Ovary (tissue), 7 donors: ENCODE measurements at regions not wholly inside any gene's neighbourhood (a gene's known extent, or its start where the extent isn't known, plus 50 kb on each side); places are given as distances from the start of the nearest gene placed in this dataset.

ENCODE experiments used
- DNase-seq, 5 donors: peaks; one replicate each; pipeline ENCODE4 v3.0.0-alpha.2; 2019 to 2020
- H3K27ac ChIP-seq, 2 donors: fragments of 200-600 bp; one replicate each; pipeline versions ENCODE4 v1.5.1 to v1.8.0; 2019 to 2022
- H3K27me3 ChIP-seq: fragments of 200-600 bp; one replicate; pipeline ENCODE4 v1.8.0; 2022
- H3K36me3 ChIP-seq: fragments of 200-600 bp; sonication (generic); one replicate; pipeline ENCODE4 v1.5.1; 2019
- H3K4me1 ChIP-seq: one replicate; pipeline ENCODE4 v1.8.1; 2013; ENCODE audit warnings: mild to moderate bottlenecking, moderate library complexity; ENCODE audit not compliant: insufficient read depth
- H3K4me3 ChIP-seq: fragments of 200-600 bp; sonication (generic); one replicate; pipeline ENCODE4 v1.5.1; 2017
- H3K9me3 ChIP-seq, 2 donors: fragments of 200-600 bp in 1 of 2; sonication (generic) in 1 of 2; one replicate each; pipeline versions ENCODE4 v1.5.1 to v1.8.1; 2013 to 2019; ENCODE audit warnings: mild to moderate bottlenecking in 1 of 2, moderate library complexity in 1 of 2
- EP300 ChIP-seq: sonication (generic); formaldehyde crosslinking; IDR thresholded peaks from one replicate; pipeline ENCODE4 v1.6.1; 2017; ENCODE audit warnings: antibody characterized with exemption
- POLR2A ChIP-seq: fragments of 450-650 bp; IDR thresholded peaks from one replicate; pipeline ENCODE4 v1.6.1; 2017; ENCODE audit warnings: antibody characterized with exemption, mild to moderate bottlenecking, moderate library complexity
- whole genome bisulfite sequencing, 3 donors: extraction: QIAGEN DNeasy Blood & Tissue Kit in 1 of 3; methylation state at CpG; one replicate each; pipeline versions ENCODE4 v1.1.5 to v1.1.7; 2013 to 2017; 5-methylcytosine and 5-hydroxymethylcytosine counted together
- intact Hi-C, 4 donors: fragments of 100-400 bp; cut with DNase I; formaldehyde crosslinking; loops; one replicate each; pipeline versions ENCODE4 v1.11.0 to v1.15.1; 2022 to 2023
- TF ChIP-seq, protein P1 (sequence below), 3 donors: fragments of 450-650 bp in 2 of 3; fragments of 200-600 bp in 1 of 3; IDR thresholded peaks; one replicate each; pipeline versions ENCODE4 v1.5.1 to v1.8.0; 2016 to 2022; ENCODE audit warnings: antibody characterized with exemption in 3 of 3, mild to moderate bottlenecking in 1 of 3
- donor health status: DM: no; HTN: no; CAD: no; lungs with moderate emphysema.
- donor health status: DM: no; HTN: no; CAD: no.
- donor health status: Bipolar disorder and iron deficiency.
- donor health status: DM: no; HTN: no; CAD: no.
- donor health status: DM: yes; HTN: yes; CAD: no.

DNA sequence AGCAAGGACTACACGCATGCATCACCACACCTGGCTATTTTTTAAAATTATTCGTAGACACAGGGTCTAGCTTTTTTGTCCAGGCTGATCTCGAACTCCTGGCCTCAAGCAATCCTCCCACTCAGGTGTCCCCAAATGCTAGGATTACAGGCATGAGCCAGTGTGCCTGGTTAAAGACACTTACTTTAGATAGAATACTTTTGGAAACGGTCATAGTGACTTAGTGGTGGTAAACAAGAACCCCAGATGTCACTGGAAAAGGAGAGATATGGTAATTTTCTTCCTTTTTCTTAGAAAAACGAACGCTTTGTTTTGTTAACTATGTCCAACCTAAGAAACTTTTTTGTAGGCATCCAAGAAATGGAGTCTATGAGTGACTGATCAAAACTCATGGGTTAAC lies 137.3 kb downstream of the TFAP2B start:
- Histone ChIP-seq H3K27ac (no peak overlapping the region), H3K4me1 (no peaks in the 10 kb centered on the region), H3K9me3 (no peaks in the 10 kb centered on the region), H3K27me3 (no peaks in the 10 kb centered on the region), H3K4me3 (no peak overlapping the region), H3K36me3 (no peaks in the 10 kb centered on the region)
- no peak for TF ChIP-seq POLR2A
- TF ChIP-seq, protein P1, sequence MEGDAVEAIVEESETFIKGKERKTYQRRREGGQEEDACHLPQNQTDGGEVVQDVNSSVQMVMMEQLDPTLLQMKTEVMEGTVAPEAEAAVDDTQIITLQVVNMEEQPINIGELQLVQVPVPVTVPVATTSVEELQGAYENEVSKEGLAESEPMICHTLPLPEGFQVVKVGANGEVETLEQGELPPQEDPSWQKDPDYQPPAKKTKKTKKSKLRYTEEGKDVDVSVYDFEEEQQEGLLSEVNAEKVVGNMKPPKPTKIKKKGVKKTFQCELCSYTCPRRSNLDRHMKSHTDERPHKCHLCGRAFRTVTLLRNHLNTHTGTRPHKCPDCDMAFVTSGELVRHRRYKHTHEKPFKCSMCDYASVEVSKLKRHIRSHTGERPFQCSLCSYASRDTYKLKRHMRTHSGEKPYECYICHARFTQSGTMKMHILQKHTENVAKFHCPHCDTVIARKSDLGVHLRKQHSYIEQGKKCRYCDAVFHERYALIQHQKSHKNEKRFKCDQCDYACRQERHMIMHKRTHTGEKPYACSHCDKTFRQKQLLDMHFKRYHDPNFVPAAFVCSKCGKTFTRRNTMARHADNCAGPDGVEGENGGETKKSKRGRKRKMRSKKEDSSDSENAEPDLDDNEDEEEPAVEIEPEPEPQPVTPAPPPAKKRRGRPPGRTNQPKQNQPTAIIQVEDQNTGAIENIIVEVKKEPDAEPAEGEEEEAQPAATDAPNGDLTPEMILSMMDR (IDR thresholded peaks at IDR 0.05) = no peak
- TF ChIP-seq EP300 = no peak
- DNase-seq = no peak
- intact Hi-C loops = no loop called here
- 70 to 85% (median 79%) methylated on average over 6 of the region's 6 CpGs for WGBS, 3 donors

DNA sequence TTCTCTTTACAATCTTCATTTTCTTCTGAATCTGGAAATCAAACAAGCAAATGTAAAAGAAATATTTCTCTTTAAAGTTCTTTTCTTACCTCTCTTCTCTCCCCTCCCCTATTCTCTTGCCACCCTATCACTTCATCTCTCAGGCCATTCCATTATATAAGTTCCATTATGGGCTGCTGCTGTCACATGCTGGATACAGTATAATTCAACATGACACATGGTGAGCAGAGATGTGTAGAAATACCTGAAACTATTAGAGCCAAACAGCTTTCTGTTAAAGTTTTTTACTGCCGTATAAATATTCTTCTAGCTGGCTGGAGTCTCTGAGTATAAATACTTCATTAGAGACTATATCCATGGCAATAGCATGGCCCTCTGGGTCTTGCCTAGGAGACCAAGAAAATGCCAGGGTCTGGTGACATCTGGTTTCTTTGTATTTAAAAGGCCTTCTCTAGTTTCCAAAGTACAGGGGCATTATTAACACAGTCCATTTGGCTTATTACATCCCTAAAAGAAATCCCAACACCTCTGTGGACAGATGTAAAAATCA lies 139.6 kb downstream of the TFAP2B start:
- no peak overlapping the region for H3K27ac ChIP-seq
- no peak for DNase-seq
- H3K4me1 ChIP-seq = no peaks in the 10 kb centered on the region
- H3K4me3 ChIP-seq = no peak overlapping the region
- H3K27me3 ChIP-seq = no peaks in the 10 kb centered on the region
- WGBS, 3 donors = 82 to 90% (median 90%) methylated on average over 1 of the region's 1 CpG
- H3K9me3 ChIP-seq = no peaks in the 10 kb centered on the region
- intact Hi-C loops = no loop called here
- TF ChIP-seq POLR2A (no peak), EP300 (no peak)
- TF ChIP-seq, protein P1 (IDR thresholded peaks at IDR 0.05) = no peak
- no peaks in the 10 kb centered on the region for H3K36me3 ChIP-seq

DNA sequence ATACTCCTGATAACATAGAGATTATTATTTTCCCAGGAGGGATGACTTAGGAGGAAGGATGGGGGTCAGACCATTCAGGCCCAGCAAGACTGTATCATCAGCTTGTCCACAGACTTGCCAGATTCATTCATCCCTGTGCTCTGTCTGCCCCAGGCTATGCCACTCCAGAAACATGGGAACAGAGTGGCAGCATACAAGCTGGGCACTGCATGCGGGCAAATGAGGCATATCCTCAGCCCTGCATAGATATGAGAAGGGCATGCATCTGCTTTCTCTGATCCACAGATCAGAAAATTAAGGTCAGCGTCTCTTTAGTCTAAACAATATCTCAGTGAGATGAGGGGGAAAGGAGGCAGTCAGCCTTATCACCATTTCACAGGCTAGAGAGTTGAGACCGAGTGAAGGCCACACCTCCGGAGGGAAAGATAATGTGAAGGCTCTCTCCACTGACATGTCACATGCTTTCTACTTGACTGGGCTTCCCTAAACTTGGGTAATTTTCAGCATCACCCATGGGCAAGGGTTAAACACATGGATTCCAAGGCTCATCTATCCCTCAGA lies 140.5 kb downstream of the TFAP2B start:
- Histone ChIP-seq H3K27me3 (no peaks in the 10 kb centered on the region), H3K9me3 (no peaks in the 10 kb centered on the region), H3K36me3 (no peaks in the 10 kb centered on the region), H3K4me1 (no peaks in the 10 kb centered on the region), H3K4me3 (no peak overlapping the region), H3K27ac (no peak overlapping the region)
- TF ChIP-seq, protein P1 (IDR thresholded peaks at IDR 0.05) = no peak
- no peak for TF ChIP-seq EP300
- no peak for TF ChIP-seq POLR2A
- intact Hi-C loops = no loop called here
- WGBS, 3 donors = 54 to 70% (median 67%) methylated on average over 4 of the region's 4 CpGs
- DNase-seq = no peak

DNA sequence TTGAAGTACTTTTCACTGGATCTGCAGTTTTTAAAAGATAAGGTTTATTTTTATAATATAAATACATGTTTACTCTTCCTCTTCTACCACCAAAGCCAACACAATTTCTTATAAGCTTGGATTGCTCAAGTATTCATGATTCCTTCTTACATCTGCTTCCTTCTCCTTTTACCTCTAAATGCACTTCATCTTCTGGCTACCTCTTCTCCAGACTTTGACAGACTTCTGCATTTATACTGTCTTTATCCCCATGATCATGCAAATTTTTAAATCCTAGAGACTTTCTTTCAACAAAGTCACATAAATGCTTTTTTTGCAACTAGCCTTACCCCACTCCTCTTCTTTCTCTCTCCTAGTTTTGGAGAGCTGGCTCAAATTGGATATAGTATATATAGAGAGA lies 142.9 kb downstream of the TFAP2B start:
- TF ChIP-seq, protein P1 (IDR thresholded peaks at IDR 0.05) = no peak
- no peak for TF ChIP-seq EP300
- TF ChIP-seq POLR2A = no peak
- Histone ChIP-seq H3K4me1 (no peaks in the 10 kb centered on the region), H3K36me3 (no peaks in the 10 kb centered on the region), H3K9me3 (no peaks in the 10 kb centered on the region), H3K4me3 (no peak overlapping the region), H3K27ac (no peak overlapping the region), H3K27me3 (no peaks in the 10 kb centered on the region)
- no peak for DNase-seq
- intact Hi-C loops = no loop called here
